Loucy (cell line): ENCODE measurements at regions not wholly inside any gene's neighbourhood (a gene's known extent, or its start where the extent isn't known, plus 50 kb on each side); places are given as distances from the start of the nearest gene placed in this dataset.

Experiments used
- H2AFZ ChIP-seq: fragments of 200-600 bp; sonication (generic); 2 replicates; pipeline ENCODE4 v1.6.0; 2016; ENCODE audit warnings: antibody characterized with exemption, mild to moderate bottlenecking, low read length, moderate library complexity
- H3F3A ChIP-seq: fragments of 200-600 bp; 2 replicates; pipeline ENCODE4 v1.6.0; 2016; ENCODE audit warnings: antibody characterized with exemption, low read depth, mild to moderate bottlenecking
- H3K27me3 ChIP-seq: fragments of 200-600 bp; sonication (generic); 2 replicates; pipeline ENCODE4 v1.6.1; 2014; ENCODE audit warnings: low read length, mild to moderate bottlenecking; ENCODE audit not compliant: insufficient read depth, poor library complexity, severe bottlenecking
- H3K36me3 ChIP-seq: fragments of 200-600 bp; sonication (generic); 2 replicates; pipeline ENCODE4 v1.6.1; 2016; ENCODE audit warnings: low read length; ENCODE audit not compliant: insufficient read depth
- H3K4me1 ChIP-seq: fragments of 200-600 bp; sonication (generic); 2 replicates; pipeline ENCODE4 v1.5.1; 2014; ENCODE audit warnings: low read length, mild to moderate bottlenecking; ENCODE audit not compliant: insufficient read depth, poor library complexity, severe bottlenecking
- H3K4me2 ChIP-seq: fragments of 200-600 bp; sonication (generic); 2 replicates; pipeline ENCODE4 v1.6.0; 2014; ENCODE audit warnings: antibody characterized with exemption, low read length, low read depth, mild to moderate bottlenecking; ENCODE audit not compliant: poor library complexity, severe bottlenecking
- H3K4me3 ChIP-seq: fragments of 200-600 bp; sonication (generic); 2 replicates; pipeline ENCODE4 v1.5.1; 2014; ENCODE audit warnings: low read length, mild to moderate bottlenecking, mixed read lengths; ENCODE audit not compliant: poor library complexity, severe bottlenecking
- H3K79me2 ChIP-seq: fragments of 200-600 bp; sonication (generic); 2 replicates; pipeline ENCODE4 v1.6.1; 2014; ENCODE audit warnings: low read length; ENCODE audit not compliant: insufficient read depth
- H3K9ac ChIP-seq: fragments of 200-600 bp; sonication (generic); 2 replicates; pipeline ENCODE4 v1.6.0; 2014; ENCODE audit warnings: mild to moderate bottlenecking, low read depth, low read length, moderate library complexity; ENCODE audit not compliant: poor library complexity, severe bottlenecking
- H3K9me2 ChIP-seq: fragments of 200-600 bp; sonication (generic); replicated peaks from 2 replicates; pipeline ENCODE4 v1.6.1; 2016; ENCODE audit warnings: low read depth, low read length, mixed read lengths
- H3K9me3 ChIP-seq: fragments of 200-600 bp; sonication (generic); 2 replicates; pipeline ENCODE4 v1.6.1; 2014; ENCODE audit warnings: mild to moderate bottlenecking, antibody characterized with exemption, low read length, low read depth; ENCODE audit not compliant: insufficient read depth
- H4K20me1 ChIP-seq: fragments of 200-600 bp; sonication (generic); 2 replicates; pipeline ENCODE4 v1.6.0; 2014; ENCODE audit warnings: antibody characterized with exemption, low read length, mild to moderate bottlenecking; ENCODE audit not compliant: insufficient read depth, poor library complexity, severe bottlenecking
- CTCF ChIP-seq: fragments of 200-600 bp; sonication (generic); conservative IDR thresholded peaks from 2 replicates; pipeline ENCODE4 v1.5.1; 2014; ENCODE audit warnings: mild to moderate bottlenecking, antibody characterized with exemption, low read length
- EZH2phosphoT487 ChIP-seq: fragments of 200-600 bp; IDR thresholded peaks from 2 replicates; pipeline ENCODE4 v1.6.1; 2018; ENCODE audit warnings: antibody characterized with exemption, mild to moderate bottlenecking, moderate library complexity, borderline replicate concordance

GRCh38 chr11:81174646-81175330, 1558.9 kb downstream of the FAM181B start:
- no peaks in the 10 kb centered on the region for H3K36me3 ChIP-seq
- no peaks in the 10 kb centered on the region for H3K79me2 ChIP-seq
- H3K9me2 ChIP-seq = no peaks in the 10 kb centered on the region
- no peak overlapping the region for H3K4me2 ChIP-seq
- H3K4me1 ChIP-seq = no peaks in the 10 kb centered on the region
- no peak overlapping the region for H3K9ac ChIP-seq
- no peaks in the 10 kb centered on the region for H3K9me3 ChIP-seq
- H3K4me3 ChIP-seq = no peak overlapping the region
- no peak overlapping the region for H2AFZ ChIP-seq
- no peaks in the 10 kb centered on the region for H3F3A ChIP-seq
- no peaks in the 10 kb centered on the region for H3K27me3 ChIP-seq
- no peaks in the 10 kb centered on the region for H4K20me1 ChIP-seq
- TF ChIP-seq CTCF (no peak), EZH2phosphoT487 (no peak)

- Histone ChIP-seq H2AFZ (no peak overlapping the region), H3K79me2 (no peaks in the 10 kb centered on the region), H3K4me1 (no peaks in the 10 kb centered on the region), H4K20me1 (no peaks in the 10 kb centered on the region), H3F3A (no peaks in the 10 kb centered on the region), H3K9me3 (no peaks in the 10 kb centered on the region), H3K27me3 (no peaks in the 10 kb centered on the region), H3K4me3 (no peak overlapping the region), H3K9ac (no peak overlapping the region), H3K9me2 (no peaks in the 10 kb centered on the region), H3K36me3 (no peaks in the 10 kb centered on the region), H3K4me2 (no peak overlapping the region)
- TF ChIP-seq EZH2phosphoT487 = no peak
- TF ChIP-seq CTCF = no peak
Observed at GRCh38 chr11:81165164-81165563, 1568.5 kb downstream of the FAM181B start.

- H3K79me2 ChIP-seq = no peaks in the 10 kb centered on the region
- H3K9ac ChIP-seq = no peak overlapping the region
- no peak for TF ChIP-seq EZH2phosphoT487
- no peak for TF ChIP-seq CTCF
- no peaks in the 10 kb centered on the region for H3K4me1 ChIP-seq
- H3K27me3 ChIP-seq = no peaks in the 10 kb centered on the region
- no peaks in the 10 kb centered on the region for H3K36me3 ChIP-seq
- H3F3A ChIP-seq = no peaks in the 10 kb centered on the region
- H3K4me3 ChIP-seq = no peak overlapping the region
- H3K9me2 ChIP-seq = no peaks in the 10 kb centered on the region
- no peak overlapping the region for H3K4me2 ChIP-seq
- no peaks in the 10 kb centered on the region for H4K20me1 ChIP-seq
- H3K9me3 ChIP-seq = no peaks in the 10 kb centered on the region
- no peak overlapping the region for H2AFZ ChIP-seq
Observed at GRCh38 chr11:81159900-81160299, 1573.8 kb downstream of the FAM181B start.
